K562 (cell line): ENCODE measurements at regions not wholly inside any gene's neighbourhood (a gene's known extent, or its start where the extent isn't known, plus 50 kb on each side); places are given as distances from the start of the nearest gene placed in this dataset.

Experiments
- ATAC-seq: fragments of 200-7000 bp; cut with Tn5 transposase; 3 replicates; pipeline ENCODE4 v1.9.1; 2020; ENCODE audit warnings: moderate library complexity
- BruUV-seq: library from RNA; stranded (reverse); fragments of 400-500 nt; replicated peaks from 2 replicates; lab custom pipeline; 2021; lab: Mats Ljungman, UMichigan
- CTCF ChIA-PET: fragments of 300-600 bp; formaldehyde crosslinking; extraction: SDS; loops from one replicate; lab custom pipeline; 2021; ENCODE audit warnings: low intra/inter-chr PET ratio; lab: Yijun Ruan, JAX
- POLR2A ChIA-PET: fragments of 300-600, 350-650 bp; sonication (Branson Sonifier 250); formaldehyde crosslinking; extraction: SDS; loops from one replicate; lab custom pipeline; 2021; ENCODE audit warnings: antibody characterized with exemption, inconsistent platforms; lab: Yijun Ruan, JAX
- DNase-seq, 4 experiments: peaks; one replicate each; pipeline versions ENCODE4 v3.0.0 to v3.0.0-alpha.2; 2011 to 2018; ENCODE audit warnings: low spot score in 3 of 4, mixed read lengths in 3 of 4; ENCODE audit errors: extremely low read depth in 1 of 4
- FAIRE-seq: peaks from 2 replicates; lab custom pipeline; 2011; peaks lifted over from hg19 to GRCh38; lab: Jason Lieb, UNC
- H2AFZ ChIP-seq: 2 replicates; pipeline ENCODE4 v1.6.0; 2011; ENCODE audit warnings: low read depth, low read length, control low read depth, inconsistent platforms
- H3K27ac ChIP-seq: fragments of 200-600 bp; 3 replicates; pipeline ENCODE4 v1.8.0; 2011; ENCODE audit warnings: low read depth, mild to moderate bottlenecking, control low read depth, inconsistent platforms, low read length, moderate library complexity, mixed read lengths; ENCODE audit errors: extremely low read depth
- H3K27me3 ChIP-seq, 2 experiments: fragments of 300-600 bp in 1 of 2; 2 replicates in 1 of 2; 3 replicates in 1 of 2; pipeline versions ENCODE4 v1.6.0 to v1.8.0; 2011; ENCODE audit warnings: inconsistent platforms in 2 of 2, low read length in 2 of 2, mild to moderate bottlenecking in 1 of 2, mixed read lengths in 1 of 2, moderate library complexity in 1 of 2; ENCODE audit not compliant: control insufficient read depth in 2 of 2, insufficient read depth in 2 of 2
- H3K36me3 ChIP-seq: fragments of 300-600 bp; 3 replicates; pipeline ENCODE4 v1.8.0; 2011; ENCODE audit warnings: mild to moderate bottlenecking, low read length, inconsistent platforms; ENCODE audit not compliant: control insufficient read depth, insufficient read depth
- H3K4me1 ChIP-seq, 2 experiments: fragments of 200-600 bp in 1 of 2; replicated peaks in 1 of 2; 2 replicates in 1 of 2; 3 replicates in 1 of 2; pipeline versions ENCODE4 v1.5.1 to v1.8.0; 2011; ENCODE audit warnings: inconsistent platforms in 2 of 2, low read length in 2 of 2, mild to moderate bottlenecking in 1 of 2, mixed read lengths in 1 of 2, moderate library complexity in 1 of 2; ENCODE audit not compliant: control insufficient read depth in 2 of 2, insufficient read depth in 2 of 2
- H3K4me2 ChIP-seq: 2 replicates; pipeline ENCODE4 v1.6.1; 2011; ENCODE audit warnings: low read length, control low read depth, inconsistent platforms, mixed read lengths; ENCODE audit not compliant: insufficient read depth
- H3K4me3 ChIP-seq: fragments of 200-600 bp; sonication (generic), shearing (Covaris generic); 2 replicates; pipeline ENCODE4 v1.5.1; 2016; ENCODE audit warnings: control low read depth, inconsistent platforms
- H3K79me2 ChIP-seq: fragments of 200-600 bp; 3 replicates; pipeline ENCODE4 v1.8.0; 2011; ENCODE audit warnings: low read length, inconsistent platforms; ENCODE audit not compliant: control insufficient read depth, insufficient read depth
- H3K9ac ChIP-seq, 2 experiments: 2 replicates each; pipeline versions ENCODE4 v1.6.0 to v1.6.1; 2011; ENCODE audit warnings: low read depth in 2 of 2, low read length in 2 of 2, control low read depth in 1 of 2, inconsistent platforms in 1 of 2, mild to moderate bottlenecking in 1 of 2, mixed read lengths in 1 of 2; ENCODE audit not compliant: insufficient read depth in 1 of 2
- H3K9me1 ChIP-seq: one replicate; pipeline ENCODE4 v1.6.0; 2011; ENCODE audit warnings: inconsistent platforms, mild to moderate bottlenecking, low read length, moderate library complexity; ENCODE audit not compliant: control insufficient read depth, insufficient read depth
- H3K9me3 ChIP-seq: replicated peaks from 2 replicates; pipeline ENCODE4 v1.5.1; 2011; ENCODE audit warnings: low read depth, low read length, inconsistent platforms; ENCODE audit not compliant: control insufficient read depth, insufficient read depth
- H4K20me1 ChIP-seq: replicated peaks from 2 replicates; pipeline ENCODE4 v1.6.1; 2011; ENCODE audit warnings: low read length, inconsistent platforms, mixed read lengths; ENCODE audit not compliant: control insufficient read depth, insufficient read depth
- C11orf30 ChIP-seq: fragments of 450-650 bp; IDR thresholded peaks from 2 replicates; pipeline ENCODE4 v1.6.1; 2016; ENCODE audit warnings: low read depth, mild to moderate bottlenecking
- FOXK2 ChIP-seq, 2 experiments: fragments of 450-650 bp; IDR thresholded peaks in 1 of 2; conservative IDR thresholded peaks in 1 of 2; 2 replicates each; pipeline ENCODE4 v1.6.1; 2016; ENCODE audit warnings: low read depth in 2 of 2, mild to moderate bottlenecking in 1 of 2
- KLF16 ChIP-seq: IDR thresholded peaks from 2 replicates; pipeline ENCODE4 v1.6.1; 2016; ENCODE audit warnings: antibody characterized with exemption
- MAZ ChIP-seq, 2 experiments: fragments of 450-650 bp in 1 of 2; sonication (generic) in 1 of 2; formaldehyde crosslinking; IDR thresholded peaks in 1 of 2; conservative IDR thresholded peaks in 1 of 2; 2 replicates each; pipeline versions ENCODE4 v1.4.0 to v1.5.0; 2020; ENCODE audit warnings: mild to moderate bottlenecking in 1 of 2, missing genetic modification reagents in 1 of 2
- PPARD ChIP-seq: fragments of 250-450 bp; sonication (Bioruptor Pico); IDR thresholded peaks from 2 replicates; pipeline ENCODE4 v1.8.0; 2022; ENCODE audit warnings: inconsistent platforms, mild to moderate bottlenecking, moderate library complexity
- ZFP36 ChIP-seq: fragments of 150-350 bp; IDR thresholded peaks from 2 replicates; pipeline ENCODE4 v1.6.1; 2018; ENCODE audit warnings: low read length, low read depth; ENCODE audit not compliant: partially characterized antibody
- ZMIZ1 ChIP-seq, 2 experiments: fragments of 150-350 bp in 1 of 2; IDR thresholded peaks; 2 replicates each; pipeline ENCODE4 v1.6.1; 2012 to 2016; ENCODE audit warnings: low read depth in 2 of 2, low read length in 2 of 2, mild to moderate bottlenecking in 1 of 2, moderate library complexity in 1 of 2
- ZNF316 ChIP-seq: fragments of 450-650 bp; IDR thresholded peaks from 2 replicates; pipeline ENCODE4 v1.6.1; 2016
- WGBS: fragments of 100-300 bp; shearing (Covaris generic); methylation state at CpG from one replicate; pipeline ENCODE4 v1.1.6; 2016; ENCODE audit warnings: low coverage, mixed read lengths; ENCODE audit not compliant: insufficient coverage; ENCODE audit errors: missing lambda C conversion rate; 5-methylcytosine and 5-hydroxymethylcytosine counted together
- in situ Hi-C: fragments of 300-500 bp; cut with MboI; formaldehyde crosslinking; loops from 4 replicates; pipeline ENCODE4 v1.15.0; 2018; ENCODE audit warnings: inconsistent platforms, mixed read lengths
- intact Hi-C: fragments of 100-400 bp; cut with micrococcal nuclease; formaldehyde crosslinking; loops from 2 replicates; pipeline ENCODE4 v1.14.2; 2022

GRCh38 chr1:37354876-37355650 lies 119.3 kb upstream of the ZC3H12A start:
- ATAC-seq (no peak), DNase-seq (no peak), FAIRE-seq (no peak)
- Histone ChIP-seq H3K27ac (no peak overlapping the region), H4K20me1 (no peaks in the 10 kb centered on the region; the same call in 1 of the 2 replicates), H3K36me3 (no peaks in the 10 kb centered on the region), H3K4me3 (no peak overlapping the region), H3K9me1 (no peaks in the 10 kb centered on the region), H3K79me2 (no peaks in the 10 kb centered on the region), H3K9me3 (no peaks in the 10 kb centered on the region), H3K9ac (no peak overlapping the region), H3K4me2 (no peak overlapping the region), H3K4me1 (no peaks in the 10 kb centered on the region), H3K27me3 (peaks cover 0 to 7% of the 10 kb centered on the region in 2 experiments; a peak in 2 of 5 replicates), H2AFZ (no peak overlapping the region)
- ChIA-PET POLR2A (no interaction called here), CTCF (no interaction called here)
- TF ChIP-seq ZFP36 (no peak), ZMIZ1 (IDR thresholded peaks at IDR 0.05; ENCODE audit: low read depth in 2 of 2, low read length in 2 of 2) (no peak), PPARD (CRISPR knock-in tag) (no peak), ZNF316 (0 out of 2 replicates have a peak, but pooled peaks have one; percentile 32), C11orf30 (0 out of 2 replicates have a peak, but pooled peaks have one; percentile 11), KLF16 (no peak), MAZ (CRISPR knock-in tag; conservative IDR thresholded peaks at IDR 0.05 in 1 of 2, IDR thresholded peaks at IDR 0.05 in 1 of 2) (no peak), FOXK2 (conservative IDR thresholded peaks at IDR 0.05 in 1 of 2, IDR thresholded peaks at IDR 0.05 in 1 of 2; ENCODE audit: low read depth in 2 of 2) (no peak)
- WGBS = 2% methylated on average over 7 of the region's 7 CpGs
- intact Hi-C loops = no loop called here
- no TSS peak for BruUV-seq
- in situ Hi-C loops = no loop called here
